Hepatocyte (in vitro differentiated cells): ENCODE measurements at regions not wholly inside any gene's neighbourhood (a gene's known extent, or its start where the extent isn't known, plus 50 kb on each side); places are given as distances from the start of the nearest gene placed in this dataset.

ENCODE experiments used
- CTCF ChIP-seq: fragments of 200-600 bp; sonication (generic); IDR thresholded peaks from 2 replicates; pipeline ENCODE4 v1.5.1; 2016; ENCODE audit warnings: antibody characterized with exemption, mild to moderate bottlenecking; ENCODE audit not compliant: poor library complexity
- EZH2 ChIP-seq: fragments of 200-600 bp; sonication (generic); IDR thresholded peaks from 2 replicates; pipeline ENCODE4 v1.6.1; 2016; ENCODE audit warnings: antibody characterized with exemption, mild to moderate bottlenecking, borderline replicate concordance

- no peak for TF ChIP-seq EZH2
- no peak for TF ChIP-seq CTCF
These were observed 384.7 kb upstream of the EEF2KMT start for GRCh38 chr16:5482256-5482655.
